ENCODE measurements at regions not wholly inside any gene's neighbourhood (a gene's known extent, or its start where the extent isn't known, plus 50 kb on each side); places are given as distances from the start of the nearest gene placed in this dataset.

- H3K4me3 ChIP-seq: no peak overlapping the region
- no peak overlapping the region for H3K27ac ChIP-seq
- no peak for TF ChIP-seq CTCF (IDR thresholded peaks at IDR 0.05)
- no peak for TF ChIP-seq POLR2A (IDR thresholded peaks at IDR 0.05)
- no peak for DNase-seq
- no peaks in the 10 kb centered on the region for H3K36me3 ChIP-seq
- H3K9me3 ChIP-seq: no peaks in the 10 kb centered on the region
- H3K4me1 ChIP-seq: peaks cover 0 to 8% (median 0%) of the 10 kb centered on the region in 4 donors
- no peaks in the 10 kb centered on the region for H3K27me3 ChIP-seq
Measured at GRCh38 chr10:21317902-21318301, 207.6 kb downstream of the SKIDA1 start.

- Histone ChIP-seq H3K27ac (no peak overlapping the region), H3K4me1 (peaks cover 0 to 8% (median 0%) of the 10 kb centered on the region in 4 donors), H3K27me3 (no peaks in the 10 kb centered on the region), H3K36me3 (no peaks in the 10 kb centered on the region), H3K4me3 (no peak overlapping the region), H3K9me3 (no peaks in the 10 kb centered on the region)
- TF ChIP-seq CTCF (IDR thresholded peaks at IDR 0.05) (no peak), POLR2A (IDR thresholded peaks at IDR 0.05) (no peak)
- peak in 1 of 3 donors; percentile 17 for DNase-seq
Measured at GRCh38 chr10:21315645-21316220, 209.7 kb downstream of the SKIDA1 start.

- Histone ChIP-seq H3K4me3 (no peak overlapping the region), H3K27ac (no peak overlapping the region)
- DNase-seq: no peak
Measured at GRCh38 chr10:21314906-21315644, 210.4 kb downstream of the SKIDA1 start.

GRCh38 chr10:21314111-21314626, 211.3 kb downstream of the SKIDA1 start:
- Histone ChIP-seq H3K27ac (no peak overlapping the region), H3K4me3 (no peak overlapping the region), H3K27me3 (no peaks in the 10 kb centered on the region), H3K36me3 (no peaks in the 10 kb centered on the region), H3K9me3 (no peaks in the 10 kb centered on the region), H3K4me1 (peaks cover 0 to 8% (median 0%) of the 10 kb centered on the region in 4 donors)
- DNase-seq: no peak
- TF ChIP-seq CTCF (IDR thresholded peaks at IDR 0.05) (no peak), POLR2A (IDR thresholded peaks at IDR 0.05) (no peak)

More at GRCh38 chr10:21314906-21315644, 210.4 kb downstream of the SKIDA1 start:
- TF ChIP-seq POLR2A (IDR thresholded peaks at IDR 0.05): no peak
- no peak for TF ChIP-seq CTCF (IDR thresholded peaks at IDR 0.05)
- Histone ChIP-seq H3K9me3 (no peaks in the 10 kb centered on the region), H3K36me3 (no peaks in the 10 kb centered on the region), H3K27me3 (no peaks in the 10 kb centered on the region), H3K4me1 (peaks cover 0 to 8% (median 0%) of the 10 kb centered on the region in 4 donors)

GRCh38 chr10:21313691-21314090, 211.8 kb downstream of the SKIDA1 start:
- TF ChIP-seq POLR2A (IDR thresholded peaks at IDR 0.05) (no peak), CTCF (IDR thresholded peaks at IDR 0.05) (no peak)
- Histone ChIP-seq H3K27ac (no peak overlapping the region), H3K4me3 (no peak overlapping the region), H3K9me3 (no peaks in the 10 kb centered on the region), H3K27me3 (no peaks in the 10 kb centered on the region), H3K36me3 (no peaks in the 10 kb centered on the region), H3K4me1 (peaks cover 0 to 8% (median 0%) of the 10 kb centered on the region in 4 donors)
- DNase-seq: no peak

Measured in Peyer's patch (tissue), 4 donors.